ENCODE measurements at regions not wholly inside any gene's neighbourhood (a gene's known extent, or its start where the extent isn't known, plus 50 kb on each side); places are given as distances from the start of the nearest gene placed in this dataset.

DNA sequence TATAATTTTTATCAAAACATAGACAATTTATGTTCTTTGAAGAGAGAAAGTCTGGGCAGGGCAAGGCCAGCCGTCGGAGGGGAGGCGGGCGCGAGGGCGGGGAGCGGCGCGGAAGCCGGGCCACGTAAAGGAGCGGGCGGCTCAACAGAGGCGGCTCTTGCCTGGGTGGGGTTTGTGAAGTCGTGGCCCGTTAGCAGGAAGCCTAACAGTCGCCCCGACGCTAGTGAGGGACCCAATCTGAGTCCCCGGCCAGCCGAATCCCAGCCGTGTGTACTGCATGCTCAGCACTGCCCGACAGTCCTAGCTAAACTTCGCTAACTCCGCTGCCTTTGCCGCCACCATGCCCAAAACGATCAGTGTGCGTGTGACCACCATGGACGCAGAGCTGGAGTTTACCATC, 1129.2 kb downstream of the CDH9 start:
- no peak for TF ChIP-seq CTCF (IDR thresholded peaks at IDR 0.05; ENCODE audit: low read depth, low read length, poor library complexity, severe bottlenecking)
- no peak for TF ChIP-seq EZH2phosphoT487 (IDR thresholded peaks at IDR 0.05; ENCODE audit: borderline replicate concordance, low read length)

Measured in DOHH2 (cell line).